GM21528 (cell line): ENCODE measurements at regions not wholly inside any gene's neighbourhood (a gene's known extent, or its start where the extent isn't known, plus 50 kb on each side); places are given as distances from the start of the nearest gene placed in this dataset.

Experiments used
- ATAC-seq: cut with Tn5 transposase; IDR thresholded peaks from one replicate; pipeline ENCODE4 v1.9.1; 2021; ENCODE audit warnings: mild to moderate bottlenecking, moderate library complexity; ENCODE audit not compliant: unreplicated experiment, low FRiP score

DNA sequence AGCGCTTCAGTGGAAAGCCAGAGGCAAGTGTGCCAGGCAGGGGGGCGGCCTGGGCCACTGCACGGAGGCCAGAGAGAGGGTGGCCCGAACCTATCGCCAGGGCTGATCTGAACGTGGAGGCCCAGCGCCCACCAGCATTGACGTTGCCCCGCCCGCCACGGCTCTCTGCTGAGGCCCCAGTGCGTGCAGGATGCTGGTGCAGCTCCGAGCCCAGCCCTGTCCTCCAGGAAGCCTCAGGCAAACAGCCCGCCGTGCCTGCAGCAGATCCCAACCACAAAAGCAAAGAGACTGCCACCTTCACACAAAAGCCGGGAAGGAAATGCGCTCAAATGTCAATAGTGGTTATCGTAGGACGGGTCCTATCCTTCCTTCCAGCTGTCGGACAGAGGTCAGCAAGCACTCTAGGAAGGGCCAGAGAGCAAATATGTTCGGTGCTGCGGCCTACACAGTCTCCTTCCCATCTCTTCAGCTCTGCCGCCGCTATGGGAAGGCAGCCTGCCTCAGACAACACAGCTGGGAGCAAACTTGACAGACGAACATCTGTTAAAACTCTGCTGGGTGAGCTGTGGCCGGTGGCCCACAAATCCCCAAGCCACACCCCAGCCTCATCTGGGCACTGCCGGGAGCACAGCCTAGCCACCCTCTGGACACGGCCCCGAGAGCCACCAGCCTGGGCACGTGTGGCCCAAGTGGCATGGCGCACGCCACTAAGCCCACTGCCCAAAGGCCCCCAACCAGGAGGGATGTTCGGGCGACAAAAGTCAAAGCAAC, 146.2 kb downstream of the CRYBB2 start:
- ATAC-seq = no peak

DNA sequence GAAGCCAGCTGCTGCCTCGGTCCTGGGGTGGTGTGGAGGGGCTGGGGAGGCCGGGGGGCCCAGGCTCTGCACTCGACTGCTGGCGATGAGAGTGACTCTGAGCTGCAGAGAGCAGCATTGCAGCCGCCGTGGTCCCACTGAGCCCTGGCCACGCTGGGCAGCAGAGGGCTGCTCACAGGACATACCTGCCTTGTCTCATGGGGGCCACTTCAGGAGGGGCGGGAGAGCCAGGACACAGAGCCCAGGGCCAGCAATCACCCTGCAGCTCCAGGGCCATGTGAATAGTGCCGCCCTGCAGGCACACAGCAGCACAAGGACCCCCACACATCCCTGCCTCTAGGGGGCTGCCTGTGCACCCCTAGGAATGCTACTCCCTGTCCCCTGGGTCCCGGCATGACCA, 147.0 kb downstream of the CRYBB2 start:
- ATAC-seq = no peak

DNA sequence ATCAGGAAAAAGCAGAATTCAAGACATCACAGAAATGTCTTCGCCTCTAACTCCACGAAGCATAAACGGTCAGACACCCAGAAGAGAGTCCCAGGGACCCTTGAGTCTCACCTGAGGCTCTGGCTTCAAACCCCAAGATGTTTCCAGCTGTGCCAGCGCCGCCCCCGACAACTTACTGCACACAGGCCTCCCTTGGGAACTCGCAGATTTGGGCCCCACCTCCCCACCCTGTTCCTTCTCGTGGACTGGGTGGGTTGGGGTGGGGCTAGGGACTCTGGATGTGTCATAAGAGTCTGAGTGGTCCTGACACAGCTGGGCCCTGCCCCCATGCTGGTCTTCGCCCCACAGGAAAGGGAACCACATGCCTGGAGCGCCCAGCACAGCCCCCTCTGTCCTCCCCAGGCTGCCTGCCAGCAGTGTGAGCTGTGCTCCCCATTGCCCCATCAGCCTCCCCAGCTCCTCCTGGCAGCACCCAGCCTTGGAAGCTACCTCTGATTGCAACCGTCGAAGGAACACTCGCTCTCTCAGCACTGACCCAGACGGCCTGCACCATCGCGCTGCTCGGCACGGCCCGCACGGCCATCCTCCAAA, 147.5 kb downstream of the CRYBB2 start:
- no peak for ATAC-seq

DNA sequence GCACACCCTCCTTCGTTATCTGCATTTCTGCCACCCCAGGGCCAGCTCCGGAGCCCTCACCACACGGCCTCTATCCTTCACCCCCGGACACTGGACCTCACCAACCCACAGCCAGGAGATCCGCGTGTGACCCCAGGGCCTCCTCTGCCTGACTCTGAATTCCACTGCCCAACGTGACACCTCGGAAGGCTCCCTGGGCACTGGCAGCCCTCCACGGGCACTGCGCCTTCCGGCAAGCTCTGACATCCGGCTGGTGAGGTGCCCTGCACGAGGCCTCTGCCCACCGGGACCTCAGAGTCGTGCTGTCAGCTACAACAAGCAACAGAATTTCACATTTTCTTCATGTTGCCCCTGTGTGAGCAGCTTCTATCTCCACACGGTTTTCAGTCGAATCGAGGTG, 148.3 kb downstream of the CRYBB2 start:
- no peak for ATAC-seq

DNA sequence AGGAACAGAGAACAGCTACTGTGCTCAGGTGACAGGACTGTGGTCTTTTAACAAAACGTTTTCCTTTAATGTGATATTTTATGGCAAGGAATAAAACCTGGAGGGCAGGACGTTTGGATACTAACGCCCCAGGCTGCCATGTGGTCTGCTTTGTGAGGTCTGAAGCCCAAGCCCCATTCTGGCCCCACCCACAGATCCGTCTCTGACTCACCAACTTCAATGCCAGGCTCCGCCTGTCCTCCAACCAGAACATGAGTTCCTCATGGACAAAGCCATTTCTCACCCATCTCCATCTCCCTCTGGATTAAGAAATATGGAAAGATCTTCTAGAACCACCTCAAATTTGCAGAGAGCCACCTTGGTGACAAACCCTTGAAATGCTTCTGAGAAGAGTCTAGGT, 148.8 kb downstream of the CRYBB2 start:
- ATAC-seq = no peak

DNA sequence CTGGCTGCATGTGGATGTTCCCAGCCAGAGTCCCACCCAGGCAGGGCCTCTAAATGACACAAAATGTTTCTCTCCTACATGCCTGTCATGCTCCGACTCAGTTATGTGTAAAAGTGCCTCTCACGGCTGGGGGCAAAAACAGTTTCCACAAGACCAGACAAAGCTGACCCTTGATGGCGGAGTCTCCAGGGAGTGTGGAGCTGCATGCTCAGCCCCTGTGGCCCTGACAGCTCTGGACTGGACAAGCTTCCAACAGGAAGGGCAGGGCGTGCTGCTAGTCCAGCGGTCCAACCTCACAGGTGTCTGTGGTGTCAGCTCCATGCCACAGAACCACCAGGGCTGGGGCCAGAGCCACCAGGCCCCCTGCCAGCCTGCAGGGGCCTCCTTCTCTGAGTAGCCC, 149.6 kb downstream of the CRYBB2 start:
- ATAC-seq = no peak

DNA sequence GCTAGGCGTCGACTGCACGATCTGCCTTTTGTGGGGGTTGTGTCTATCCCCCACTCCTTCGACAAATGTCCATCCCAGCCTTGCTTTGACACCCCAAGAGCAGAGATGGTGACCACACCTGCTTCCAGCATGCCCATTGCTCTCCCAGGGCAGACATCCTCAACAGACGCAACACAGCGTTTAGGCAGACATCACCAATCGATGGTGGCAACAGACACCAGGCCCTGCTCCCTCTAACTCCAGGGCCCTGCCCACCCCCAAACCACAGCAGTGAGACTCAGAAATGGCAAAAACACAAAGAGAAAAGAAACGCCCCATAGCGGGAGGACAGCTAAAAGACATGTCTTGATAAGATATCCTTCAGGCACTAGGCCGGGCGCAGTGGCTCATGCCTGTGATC, 150.9 kb downstream of the CRYBB2 start:
- no peak for ATAC-seq

DNA sequence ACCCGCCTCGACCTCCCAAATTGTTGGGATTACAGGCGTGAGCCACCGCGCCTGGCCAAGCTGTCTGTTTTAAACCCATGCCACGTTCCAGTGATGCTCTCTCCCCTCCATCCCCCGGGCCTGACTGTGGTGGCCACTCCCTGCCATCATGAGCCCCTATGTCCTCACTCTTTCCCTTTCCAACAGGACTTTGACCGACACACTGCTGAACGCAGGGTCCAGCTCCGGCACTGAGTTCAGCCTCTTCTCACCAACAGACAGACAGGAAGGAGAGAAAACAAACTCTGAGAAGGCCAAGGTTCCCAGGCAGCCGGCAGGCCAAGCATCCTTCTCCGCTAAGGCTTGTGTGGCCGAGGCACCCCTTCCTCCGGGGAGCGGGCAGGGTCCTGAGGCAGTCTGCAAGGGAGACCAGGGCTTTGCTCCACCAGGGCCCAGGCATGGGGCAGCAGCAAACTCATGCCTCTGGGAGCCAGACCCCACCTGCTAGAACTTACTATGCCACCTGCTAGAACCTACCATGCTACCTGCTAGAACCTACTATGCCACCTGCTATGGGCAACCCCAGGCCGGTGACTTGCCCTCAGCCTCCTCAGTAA, 152.7 kb downstream of the CRYBB2 start:
- ATAC-seq = no peak

DNA sequence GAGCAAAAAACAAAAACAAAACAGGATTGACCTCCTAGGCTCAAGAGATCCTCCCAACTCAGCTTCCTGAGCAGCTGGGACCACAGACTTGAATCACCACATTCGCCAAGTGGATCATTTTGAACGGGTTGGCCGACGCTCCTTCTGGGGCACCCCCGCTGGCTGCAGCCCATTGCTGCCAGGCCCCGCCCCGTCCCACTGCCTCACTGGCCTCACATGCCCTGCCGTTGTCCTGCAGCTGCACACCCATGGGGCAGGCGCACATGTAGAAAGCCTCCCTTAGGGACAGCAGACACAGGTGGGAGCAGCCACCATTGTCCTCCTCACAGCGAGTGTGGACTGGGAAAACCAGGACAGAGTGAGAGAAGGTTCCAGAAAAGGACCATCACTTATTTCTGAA, 154.5 kb downstream of the CRYBB2 start:
- ATAC-seq = no peak

DNA sequence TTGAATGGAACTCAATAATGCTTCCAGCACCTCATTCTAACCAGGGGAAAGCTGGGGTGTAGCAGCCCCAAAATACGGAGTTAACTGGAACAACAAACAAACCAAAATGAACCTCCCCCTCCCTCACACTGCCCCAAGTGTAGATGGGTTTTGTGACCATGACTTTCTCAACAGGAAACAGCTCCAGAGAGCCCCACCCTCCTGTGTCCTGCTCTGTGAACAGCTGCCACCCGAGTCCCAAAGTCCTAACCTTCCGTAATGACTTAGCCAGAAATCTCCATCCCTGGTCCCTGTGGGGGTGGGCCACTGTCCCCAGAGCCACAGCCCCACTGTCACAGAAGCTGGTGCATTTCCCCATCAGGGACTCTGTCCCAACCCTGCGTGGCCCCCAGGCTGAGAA, 155.4 kb downstream of the CRYBB2 start:
- no peak for ATAC-seq

DNA sequence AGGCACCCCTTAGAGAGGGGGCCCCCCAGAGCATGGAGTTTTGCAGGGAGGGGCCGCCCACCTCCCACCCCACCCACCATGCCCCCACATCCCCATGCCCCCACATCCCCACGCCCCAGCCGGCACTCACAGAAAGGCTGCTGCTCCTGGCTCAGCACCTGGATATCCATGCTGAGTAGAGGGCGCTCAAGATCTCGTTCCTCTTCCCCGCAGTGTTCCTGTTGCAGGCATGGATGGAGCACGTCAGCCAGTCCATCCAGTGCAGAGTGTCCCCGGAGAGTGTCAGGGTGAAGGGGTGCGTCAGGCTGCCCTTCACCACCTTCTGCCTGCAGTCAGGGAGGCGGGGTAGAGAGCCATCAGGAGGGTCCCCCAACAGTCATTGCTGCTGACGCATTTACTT, 156.2 kb downstream of the CRYBB2 start:
- ATAC-seq = no peak

DNA sequence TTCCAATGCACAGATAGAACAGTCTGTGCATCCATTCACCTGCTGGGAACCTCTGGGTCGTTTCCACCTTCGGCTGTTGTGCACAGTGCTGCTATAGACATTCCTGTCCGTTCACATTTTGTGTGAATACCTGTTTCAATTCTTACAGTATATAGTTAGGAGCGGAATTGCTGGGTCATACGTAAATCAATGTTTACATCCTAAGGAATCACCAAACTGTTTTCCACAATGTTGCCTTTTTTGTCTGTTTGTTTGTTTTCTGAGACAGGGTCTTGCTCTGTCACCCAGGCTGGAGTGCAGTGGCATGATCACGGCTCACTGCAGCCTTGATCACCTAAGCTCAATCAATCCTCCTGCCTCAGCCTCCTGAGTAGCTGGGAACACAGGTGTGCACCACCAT, 158.3 kb downstream of the CRYBB2 start:
- ATAC-seq = no peak

DNA sequence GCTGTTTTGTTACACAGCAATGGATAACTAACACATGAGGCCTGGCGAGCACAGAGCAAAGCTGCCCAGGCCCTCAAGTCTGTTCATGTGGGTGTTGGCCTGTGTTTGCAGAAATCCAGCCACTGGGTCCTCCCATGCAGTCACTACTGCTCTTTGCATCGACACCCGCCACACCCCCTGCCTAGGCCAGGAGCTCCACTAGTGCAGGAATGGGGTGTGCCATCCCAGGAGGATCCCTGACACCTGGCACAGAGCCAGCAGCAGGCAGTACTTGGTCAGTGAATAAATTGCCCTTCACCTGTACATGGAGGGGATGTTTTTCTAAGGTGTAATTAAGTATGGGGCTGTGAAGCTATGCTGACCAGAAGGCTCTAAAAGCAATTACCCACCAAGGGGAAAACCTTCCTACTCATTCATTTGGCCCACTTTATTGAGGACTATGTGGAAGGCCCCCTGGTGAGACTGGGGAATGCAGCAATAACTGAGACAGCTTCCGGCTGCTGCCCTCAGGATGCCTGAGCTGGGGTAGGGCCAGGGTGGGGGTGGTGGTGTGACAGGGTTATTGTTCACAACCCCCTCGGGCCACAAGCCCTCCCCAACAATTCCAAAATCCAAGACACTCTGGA, 160.8 kb downstream of the CRYBB2 start:
- no peak for ATAC-seq

DNA sequence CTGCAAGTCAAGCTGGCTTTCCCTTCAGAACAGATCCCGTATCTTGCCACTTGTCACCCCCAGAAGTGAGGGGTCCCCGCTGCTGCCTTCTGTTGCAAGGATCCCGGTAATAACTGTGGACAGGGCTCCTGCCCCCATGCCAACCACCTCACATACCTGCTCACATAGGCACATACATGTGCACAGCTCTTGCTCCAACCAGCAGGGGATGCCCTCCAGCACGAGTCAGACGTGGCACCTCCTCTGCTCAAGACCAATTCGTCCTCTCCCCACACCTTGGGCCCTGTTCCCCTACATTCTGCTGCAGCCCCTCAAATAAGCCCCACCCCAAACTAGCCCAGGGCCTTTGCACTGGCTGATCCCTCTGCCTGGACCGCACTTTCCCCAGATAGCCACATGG, 163.3 kb downstream of the CRYBB2 start:
- ATAC-seq = no peak

DNA sequence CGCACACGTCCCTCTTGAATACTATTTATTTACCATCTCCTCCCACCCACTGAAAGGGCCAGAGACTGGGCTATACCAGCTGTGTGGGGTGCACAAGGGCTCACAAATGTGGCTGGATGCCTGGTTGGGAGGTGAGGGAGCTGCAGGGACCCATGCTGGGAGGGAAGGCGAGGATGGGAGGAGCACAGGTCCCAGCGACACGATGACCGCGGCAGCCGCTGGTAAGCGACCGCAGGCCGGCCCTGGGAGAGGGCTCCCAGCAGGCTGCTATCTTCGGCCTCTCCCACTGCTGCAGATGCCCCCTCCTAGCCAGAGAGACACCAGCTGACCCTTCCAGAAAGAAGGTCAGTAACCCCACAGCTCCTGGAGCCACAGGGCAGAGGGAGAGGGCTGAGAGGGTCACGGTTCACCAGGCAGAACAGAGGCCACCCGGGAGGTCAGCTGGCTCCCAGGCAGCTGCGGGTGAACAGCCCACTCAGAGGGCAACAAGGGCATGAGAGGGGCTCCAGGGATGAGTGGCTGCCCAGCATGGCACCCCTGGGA, 163.9 kb downstream of the CRYBB2 start:
- no peak for ATAC-seq

DNA sequence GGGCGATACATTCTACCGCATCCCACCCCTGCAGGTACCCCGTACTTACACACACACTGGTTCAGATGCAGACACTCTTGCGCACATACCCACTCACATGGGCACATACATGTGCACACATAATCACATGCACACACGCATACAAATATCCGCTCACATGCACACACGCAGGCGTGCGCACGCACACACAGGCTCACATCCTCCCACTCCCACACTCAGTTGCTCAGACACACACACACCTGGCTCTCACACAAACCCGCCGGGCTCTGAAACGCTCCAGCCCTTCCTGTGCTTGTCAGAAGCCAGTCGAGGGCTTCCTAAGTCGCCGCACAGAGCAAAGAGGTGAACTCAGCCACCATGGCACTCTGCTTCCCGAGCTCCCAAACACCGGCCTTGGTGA, 164.5 kb downstream of the CRYBB2 start:
- ATAC-seq = no peak

DNA sequence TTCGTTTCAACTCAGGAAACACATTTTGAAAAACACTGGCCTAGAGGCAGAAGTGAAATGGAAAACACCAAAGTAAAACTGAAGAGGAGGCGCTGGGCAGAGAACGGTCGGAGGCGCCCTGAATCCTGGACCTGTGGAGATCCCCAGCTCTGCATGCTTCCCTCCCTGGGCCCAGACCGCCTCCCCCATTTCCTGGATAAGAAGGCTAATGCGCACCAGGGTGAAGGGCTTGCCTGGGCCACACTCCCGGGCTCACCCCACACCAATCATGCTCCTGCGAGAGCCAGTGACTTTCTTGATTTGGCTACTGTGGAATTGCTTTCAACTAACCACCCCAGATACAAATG, 167.1 kb downstream of the CRYBB2 start:
- no peak for ATAC-seq

DNA sequence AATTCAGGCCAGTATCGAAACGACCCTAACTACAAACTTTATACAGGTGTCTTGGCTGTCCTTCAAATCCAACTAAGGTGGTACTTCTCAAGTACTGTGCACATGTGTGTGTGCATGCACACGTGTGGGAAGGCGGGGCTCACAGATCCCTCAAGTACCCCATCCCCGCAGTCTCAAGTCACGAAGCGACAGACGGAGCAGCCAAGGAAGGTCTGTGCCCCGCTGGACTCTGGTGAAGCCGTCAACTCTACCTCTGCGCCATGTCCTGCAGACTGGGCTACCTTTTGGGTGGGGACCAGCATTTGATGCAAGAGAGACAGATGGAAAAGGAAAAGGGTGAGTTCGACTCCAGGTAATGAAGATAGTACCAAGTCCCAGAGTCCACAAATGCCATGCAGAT, 169.0 kb downstream of the CRYBB2 start:
- ATAC-seq = no peak

DNA sequence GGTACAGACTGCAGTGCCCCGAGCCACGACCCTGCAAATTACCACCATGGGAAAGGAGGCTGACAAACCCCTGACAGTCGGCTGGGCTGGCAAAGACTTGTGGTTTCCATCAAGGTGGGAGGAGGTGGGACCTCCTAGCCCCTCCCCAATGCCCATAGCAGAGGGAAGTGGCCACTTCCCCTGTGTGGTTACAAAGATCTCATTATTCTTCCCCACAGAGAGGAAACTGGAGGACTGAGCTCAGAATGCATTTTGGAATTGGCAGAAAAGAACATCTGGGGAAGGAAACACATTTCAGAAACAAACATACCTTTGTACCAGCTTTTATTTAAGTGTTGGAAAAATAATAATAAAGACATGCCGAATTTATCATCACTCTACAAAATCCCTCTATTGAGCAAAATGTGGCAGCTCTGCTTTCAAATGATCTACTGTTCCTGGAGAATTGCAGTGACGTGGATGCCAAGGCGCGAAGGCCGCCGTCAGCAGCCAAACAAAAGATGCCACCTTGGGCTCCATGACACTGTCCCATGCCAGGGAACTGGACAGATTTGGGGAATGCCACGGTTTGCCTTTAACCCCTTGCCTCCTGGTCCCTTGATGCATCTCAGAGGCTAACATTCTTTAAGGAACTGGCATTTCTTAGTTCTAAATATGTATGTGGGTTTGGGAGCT, 169.6 kb downstream of the CRYBB2 start:
- no peak for ATAC-seq

DNA sequence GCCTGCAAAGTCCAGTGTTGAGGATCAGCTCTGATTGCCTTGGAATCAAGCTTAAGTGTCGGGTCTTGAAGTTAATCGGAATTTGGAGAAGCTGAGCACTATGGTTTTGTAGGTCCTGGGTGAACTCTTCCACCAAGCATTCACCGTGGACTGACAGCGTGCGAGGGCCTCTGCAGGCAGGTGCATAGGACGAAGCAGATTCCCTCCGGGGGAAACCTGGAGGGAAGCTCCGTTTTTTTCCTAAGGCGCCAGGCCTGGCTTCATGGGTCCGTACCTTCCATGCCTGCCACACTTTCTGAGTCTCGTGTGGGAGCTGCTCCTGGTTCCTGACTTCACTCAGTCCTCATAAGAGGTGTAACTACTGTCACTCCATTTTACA, 170.1 kb downstream of the CRYBB2 start:
- ATAC-seq = no peak
